ENCODE measurements at regions not wholly inside any gene's neighbourhood (a gene's known extent, or its start where the extent isn't known, plus 50 kb on each side); places are given as distances from the start of the nearest gene placed in this dataset.

GRCh38 chr1:36570478-36571060 lies 87.9 kb upstream of the CSF3R start:
- no peak for DNase-seq (ENCODE audit: extremely low read depth in 1 of 11, low read depth in 9 of 11, low spot score in 4 of 11)

- DNase-seq (ENCODE audit: extremely low read depth in 1 of 11, low read depth in 9 of 11, low spot score in 4 of 11): no peak
Observed at GRCh38 chr1:36570006-36570405, 87.3 kb upstream of the CSF3R start.

- no peak for DNase-seq (ENCODE audit: extremely low read depth in 1 of 11, low read depth in 9 of 11, low spot score in 4 of 11)
Observed at GRCh38 chr1:36567601-36568341, 85.1 kb upstream of the CSF3R start.

- no peak for DNase-seq (ENCODE audit: extremely low read depth in 1 of 11, low read depth in 9 of 11, low spot score in 4 of 11)
Observed at GRCh38 chr1:36565576-36566501, 83.1 kb upstream of the CSF3R start.

GRCh38 chr1:36562181-36562685 lies 79.5 kb upstream of the CSF3R start:
- DNase-seq (ENCODE audit: extremely low read depth in 1 of 11, low read depth in 9 of 11, low spot score in 4 of 11): no peak

GRCh38 chr1:36561361-36561724 lies 78.6 kb upstream of the CSF3R start:
- DNase-seq (ENCODE audit: extremely low read depth in 1 of 11, low read depth in 9 of 11, low spot score in 4 of 11): no peak

- no peak for DNase-seq (ENCODE audit: extremely low read depth in 1 of 11, low read depth in 9 of 11, low spot score in 4 of 11)
Observed at GRCh38 chr1:36560621-36561360, 78.1 kb upstream of the CSF3R start.

GRCh38 chr1:36560177-36560576 lies 77.5 kb upstream of the CSF3R start:
- no peak for DNase-seq (ENCODE audit: extremely low read depth in 1 of 11, low read depth in 9 of 11, low spot score in 4 of 11)

GRCh38 chr1:36559061-36559460 lies 76.3 kb upstream of the CSF3R start:
- no peak for DNase-seq (ENCODE audit: extremely low read depth in 1 of 11, low read depth in 9 of 11, low spot score in 4 of 11)

- peak in 3 of 11 donors; percentile 29 to 35 (median 32) for DNase-seq (ENCODE audit: extremely low read depth in 1 of 11, low read depth in 9 of 11, low spot score in 4 of 11)
Observed at GRCh38 chr1:36557041-36558000, 74.6 kb upstream of the CSF3R start.

- no peak for DNase-seq (ENCODE audit: extremely low read depth in 1 of 11, low read depth in 9 of 11, low spot score in 4 of 11)
Observed at GRCh38 chr1:36555041-36555440, 72.3 kb upstream of the CSF3R start.

GRCh38 chr1:36554323-36554628 lies 71.6 kb upstream of the CSF3R start:
- no peak for DNase-seq (ENCODE audit: extremely low read depth in 1 of 11, low read depth in 9 of 11, low spot score in 4 of 11)

- DNase-seq (ENCODE audit: extremely low read depth in 1 of 11, low read depth in 9 of 11, low spot score in 4 of 11): peak in 10 of 11 donors; percentile 32 to 66 (median 46)
Observed at GRCh38 chr1:36553591-36554322, 71.0 kb upstream of the CSF3R start.

- no peak for DNase-seq (ENCODE audit: extremely low read depth in 1 of 11, low read depth in 9 of 11, low spot score in 4 of 11)
Observed at GRCh38 chr1:36542962-36543515, 60.3 kb upstream of the CSF3R start.

GRCh38 chr1:36542024-36542961 lies 59.6 kb upstream of the CSF3R start:
- no peak for DNase-seq (ENCODE audit: extremely low read depth in 1 of 11, low read depth in 9 of 11, low spot score in 4 of 11)

- no peak for DNase-seq (ENCODE audit: extremely low read depth in 1 of 11, low read depth in 9 of 11, low spot score in 4 of 11)
Observed at GRCh38 chr1:36540056-36540455, 57.3 kb upstream of the CSF3R start.

Measured in renal cortex interstitium (tissue), 11 donors.